ENCODE measurements at regions not wholly inside any gene's neighbourhood (a gene's known extent, or its start where the extent isn't known, plus 50 kb on each side); places are given as distances from the start of the nearest gene placed in this dataset.

DNA sequence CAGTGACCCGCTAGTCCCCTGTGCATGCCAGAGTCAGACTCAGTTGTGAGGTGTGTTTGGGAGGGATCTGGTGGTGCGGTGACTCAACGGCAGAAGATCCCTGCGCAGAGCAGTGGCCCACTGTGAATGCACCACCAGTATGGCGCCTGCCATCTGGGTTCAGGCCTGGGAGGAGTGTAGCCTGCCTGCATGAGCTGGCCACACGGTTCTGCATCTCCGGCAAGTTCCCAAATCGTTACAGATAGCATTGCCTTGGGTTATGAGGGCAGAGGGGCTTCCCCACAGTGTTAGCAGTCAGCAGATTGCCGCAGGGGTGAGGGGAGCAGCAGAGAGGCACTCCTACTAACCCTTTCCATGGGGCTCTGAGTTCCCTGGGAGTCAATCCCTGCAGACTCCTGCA, 629.6 kb downstream of the TLL1 start:
- no peak for DNase-seq (ENCODE audit: extremely low read depth, insufficient read length)
- Histone ChIP-seq H3K36me3 (ENCODE audit: control insufficient read depth, insufficient read depth, low read length) (no peaks in the 10 kb centered on the region), H3K4me3 (replicated peaks; ENCODE audit: low read depth, low read length) (no peak overlapping the region), H3K27me3 (replicated peaks; ENCODE audit: control insufficient read depth, insufficient read depth, low read length) (no peaks in the 10 kb centered on the region)
- TF ChIP-seq, protein P1, sequence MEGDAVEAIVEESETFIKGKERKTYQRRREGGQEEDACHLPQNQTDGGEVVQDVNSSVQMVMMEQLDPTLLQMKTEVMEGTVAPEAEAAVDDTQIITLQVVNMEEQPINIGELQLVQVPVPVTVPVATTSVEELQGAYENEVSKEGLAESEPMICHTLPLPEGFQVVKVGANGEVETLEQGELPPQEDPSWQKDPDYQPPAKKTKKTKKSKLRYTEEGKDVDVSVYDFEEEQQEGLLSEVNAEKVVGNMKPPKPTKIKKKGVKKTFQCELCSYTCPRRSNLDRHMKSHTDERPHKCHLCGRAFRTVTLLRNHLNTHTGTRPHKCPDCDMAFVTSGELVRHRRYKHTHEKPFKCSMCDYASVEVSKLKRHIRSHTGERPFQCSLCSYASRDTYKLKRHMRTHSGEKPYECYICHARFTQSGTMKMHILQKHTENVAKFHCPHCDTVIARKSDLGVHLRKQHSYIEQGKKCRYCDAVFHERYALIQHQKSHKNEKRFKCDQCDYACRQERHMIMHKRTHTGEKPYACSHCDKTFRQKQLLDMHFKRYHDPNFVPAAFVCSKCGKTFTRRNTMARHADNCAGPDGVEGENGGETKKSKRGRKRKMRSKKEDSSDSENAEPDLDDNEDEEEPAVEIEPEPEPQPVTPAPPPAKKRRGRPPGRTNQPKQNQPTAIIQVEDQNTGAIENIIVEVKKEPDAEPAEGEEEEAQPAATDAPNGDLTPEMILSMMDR (IDR thresholded peaks at IDR 0.05; ENCODE audit: insufficient read depth, low read length, poor library complexity, severe bottlenecking) = no peak

DNA sequence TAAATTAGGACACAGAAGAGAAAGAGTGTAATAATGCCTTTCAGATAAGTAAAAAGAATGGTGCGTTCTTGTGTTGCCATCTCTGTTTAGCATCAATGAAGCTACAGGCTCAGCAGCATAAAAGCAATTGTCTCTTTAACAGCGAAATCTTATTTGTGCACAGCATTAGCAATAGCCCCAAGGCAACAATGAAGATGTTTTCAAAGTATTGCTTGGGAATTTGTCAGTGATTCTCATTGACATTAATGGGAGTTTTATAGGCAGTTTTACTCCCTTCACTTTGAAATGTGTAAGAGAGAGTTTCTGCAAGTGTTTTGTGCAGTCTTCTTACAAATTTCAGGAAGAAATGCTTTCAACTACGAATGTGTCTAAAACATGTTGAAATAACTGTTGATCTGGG, 633.0 kb downstream of the TLL1 start:
- H3K36me3 ChIP-seq (ENCODE audit: control insufficient read depth, insufficient read depth, low read length) = no peaks in the 10 kb centered on the region
- no peak overlapping the region for H3K4me3 ChIP-seq (replicated peaks; ENCODE audit: low read depth, low read length)
- DNase-seq (ENCODE audit: extremely low read depth, insufficient read length) = no peak
- TF ChIP-seq, protein P1 (IDR thresholded peaks at IDR 0.05; ENCODE audit: insufficient read depth, low read length, poor library complexity, severe bottlenecking) = no peak
- H3K27me3 ChIP-seq (replicated peaks; ENCODE audit: control insufficient read depth, insufficient read depth, low read length) = no peaks in the 10 kb centered on the region

DNA sequence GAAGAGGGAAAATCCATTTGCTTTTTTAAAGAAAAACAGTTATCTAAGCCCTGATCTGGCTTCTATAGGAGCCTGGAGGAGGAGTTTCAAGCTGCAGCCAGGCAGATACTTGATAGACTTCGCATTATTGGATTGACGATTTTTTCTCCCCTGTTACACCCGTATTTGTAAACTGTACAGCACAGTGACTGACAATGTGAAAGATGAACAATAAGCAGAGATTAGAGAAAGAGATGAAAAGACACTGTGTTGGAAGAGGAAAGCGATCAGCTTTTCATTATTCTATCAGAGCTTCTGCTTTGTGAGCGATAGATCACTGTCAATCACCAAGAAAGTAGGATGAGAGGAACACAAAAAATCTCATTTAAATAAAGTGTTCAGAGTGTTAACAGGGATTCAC, 639.2 kb downstream of the TLL1 start:
- no peak overlapping the region for H3K4me3 ChIP-seq (replicated peaks; ENCODE audit: low read depth, low read length)
- TF ChIP-seq, protein P1 (IDR thresholded peaks at IDR 0.05; ENCODE audit: insufficient read depth, low read length, poor library complexity, severe bottlenecking) = no peak
- DNase-seq (ENCODE audit: extremely low read depth, insufficient read length) = no peak
- H3K36me3 ChIP-seq (ENCODE audit: control insufficient read depth, insufficient read depth, low read length) = no peaks in the 10 kb centered on the region
- H3K27me3 ChIP-seq (replicated peaks; ENCODE audit: control insufficient read depth, insufficient read depth, low read length) = no peaks in the 10 kb centered on the region

- DNase-seq (ENCODE audit: extremely low read depth, insufficient read length) = no peak
- Histone ChIP-seq H3K4me3 (replicated peaks; ENCODE audit: low read depth, low read length) (no peak overlapping the region), H3K27me3 (replicated peaks; ENCODE audit: control insufficient read depth, insufficient read depth, low read length) (no peaks in the 10 kb centered on the region), H3K36me3 (ENCODE audit: control insufficient read depth, insufficient read depth, low read length) (no peaks in the 10 kb centered on the region)
- TF ChIP-seq, protein P1 (IDR thresholded peaks at IDR 0.05; ENCODE audit: insufficient read depth, low read length, poor library complexity, severe bottlenecking) = no peak
These were observed 645.3 kb downstream of the TLL1 start for GRCh38 chr4:166518315-166518714.

DNA sequence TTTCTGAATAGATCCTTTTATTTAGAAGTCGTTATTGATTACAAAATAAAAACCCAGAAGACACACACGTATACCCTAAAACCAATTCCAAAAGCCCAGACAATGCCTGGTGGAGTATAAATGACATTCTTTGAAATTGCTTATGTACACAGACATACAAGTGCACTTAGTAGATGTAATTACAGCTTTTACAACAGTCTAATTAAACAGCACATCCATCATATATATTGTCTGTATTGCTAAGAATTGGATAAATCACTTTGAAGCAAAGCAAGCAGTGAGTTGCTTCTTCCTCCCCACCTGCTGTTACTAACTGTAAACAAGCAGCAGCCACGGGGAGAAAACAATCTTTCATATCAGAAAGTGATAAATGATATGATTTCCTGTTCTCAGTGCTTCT, 645.7 kb downstream of the TLL1 start:
- H3K36me3 ChIP-seq (ENCODE audit: control insufficient read depth, insufficient read depth, low read length) = no peaks in the 10 kb centered on the region
- no peak overlapping the region for H3K4me3 ChIP-seq (replicated peaks; ENCODE audit: low read depth, low read length)
- H3K27me3 ChIP-seq (replicated peaks; ENCODE audit: control insufficient read depth, insufficient read depth, low read length) = no peaks in the 10 kb centered on the region
- TF ChIP-seq, protein P1 (IDR thresholded peaks at IDR 0.05; ENCODE audit: insufficient read depth, low read length, poor library complexity, severe bottlenecking) = no peak
- DNase-seq (ENCODE audit: extremely low read depth, insufficient read length) = no peak

DNA sequence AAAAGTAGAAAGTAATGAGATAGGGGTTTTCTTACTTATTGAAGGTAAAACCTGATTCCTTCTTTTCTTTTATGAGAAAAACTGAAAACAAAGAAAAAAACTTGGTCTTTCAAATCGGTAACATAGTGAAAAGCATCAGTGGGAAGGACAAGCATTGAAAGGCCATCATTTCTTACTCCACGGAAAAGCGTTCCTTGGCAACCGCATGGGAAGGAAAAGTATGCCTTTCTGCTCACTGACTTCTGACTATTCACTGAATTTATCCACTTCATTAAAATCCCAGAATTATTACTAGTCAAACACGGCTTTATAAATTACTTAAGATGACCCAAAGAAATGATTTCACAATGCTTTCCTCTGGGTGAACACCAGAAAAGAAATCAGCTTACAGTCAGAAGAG, 646.7 kb downstream of the TLL1 start:
- H3K36me3 ChIP-seq (ENCODE audit: control insufficient read depth, insufficient read depth, low read length) = no peaks in the 10 kb centered on the region
- no peaks in the 10 kb centered on the region for H3K27me3 ChIP-seq (replicated peaks; ENCODE audit: control insufficient read depth, insufficient read depth, low read length)
- no peak for DNase-seq (ENCODE audit: extremely low read depth, insufficient read length)
- TF ChIP-seq, protein P1 (IDR thresholded peaks at IDR 0.05; ENCODE audit: insufficient read depth, low read length, poor library complexity, severe bottlenecking) = no peak
- no peak overlapping the region for H3K4me3 ChIP-seq (replicated peaks; ENCODE audit: low read depth, low read length)

Measured in GM06990 (cell line).